ENCODE measurements at regions not wholly inside any gene's neighbourhood (a gene's known extent, or its start where the extent isn't known, plus 50 kb on each side); places are given as distances from the start of the nearest gene placed in this dataset.

DNA sequence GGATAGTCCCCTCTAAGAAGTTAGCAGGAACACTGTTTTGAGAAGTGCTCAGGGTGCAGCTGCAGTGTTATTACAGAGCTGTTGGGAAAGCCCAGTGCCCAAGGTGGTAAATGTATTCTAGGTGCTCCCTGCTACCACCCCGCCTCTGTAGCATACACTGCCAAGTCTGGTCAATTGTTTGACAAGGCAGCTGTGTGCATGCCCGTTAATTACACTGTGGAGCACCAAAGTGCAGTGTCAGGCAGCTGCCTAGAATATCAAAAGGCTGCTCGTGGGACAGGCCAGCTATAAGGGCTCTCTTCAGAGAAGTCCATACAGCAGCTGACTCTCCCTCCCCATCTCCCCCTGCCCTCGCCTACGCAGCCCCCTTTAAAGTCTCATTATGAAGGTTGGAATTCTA, 99.9 kb upstream of the KLHL13 start:
- H3K4me1 ChIP-seq (replicated peaks; ENCODE audit: insufficient read depth) = no peaks in the 10 kb centered on the region
- no peaks in the 10 kb centered on the region for H3K9me2 ChIP-seq (ENCODE audit: insufficient read depth)
- H3K4me3 ChIP-seq = no peak overlapping the region
- H2AFZ ChIP-seq = no peak overlapping the region
- H3K9me3 ChIP-seq (ENCODE audit: insufficient read depth, low read depth) = no peaks in the 10 kb centered on the region
- POLR2A ChIA-PET (ENCODE audit: unreplicated experiment) = no interaction called here
- TF ChIP-seq, protein P1, sequence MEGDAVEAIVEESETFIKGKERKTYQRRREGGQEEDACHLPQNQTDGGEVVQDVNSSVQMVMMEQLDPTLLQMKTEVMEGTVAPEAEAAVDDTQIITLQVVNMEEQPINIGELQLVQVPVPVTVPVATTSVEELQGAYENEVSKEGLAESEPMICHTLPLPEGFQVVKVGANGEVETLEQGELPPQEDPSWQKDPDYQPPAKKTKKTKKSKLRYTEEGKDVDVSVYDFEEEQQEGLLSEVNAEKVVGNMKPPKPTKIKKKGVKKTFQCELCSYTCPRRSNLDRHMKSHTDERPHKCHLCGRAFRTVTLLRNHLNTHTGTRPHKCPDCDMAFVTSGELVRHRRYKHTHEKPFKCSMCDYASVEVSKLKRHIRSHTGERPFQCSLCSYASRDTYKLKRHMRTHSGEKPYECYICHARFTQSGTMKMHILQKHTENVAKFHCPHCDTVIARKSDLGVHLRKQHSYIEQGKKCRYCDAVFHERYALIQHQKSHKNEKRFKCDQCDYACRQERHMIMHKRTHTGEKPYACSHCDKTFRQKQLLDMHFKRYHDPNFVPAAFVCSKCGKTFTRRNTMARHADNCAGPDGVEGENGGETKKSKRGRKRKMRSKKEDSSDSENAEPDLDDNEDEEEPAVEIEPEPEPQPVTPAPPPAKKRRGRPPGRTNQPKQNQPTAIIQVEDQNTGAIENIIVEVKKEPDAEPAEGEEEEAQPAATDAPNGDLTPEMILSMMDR (conservative IDR thresholded peaks at IDR 0.05) = no peak
- no peak for TF ChIP-seq EZH2 (IDR thresholded peaks at IDR 0.05; ENCODE audit: low read depth)
- H3F3A ChIP-seq (ENCODE audit: insufficient read depth, low read depth) = no peaks in the 10 kb centered on the region
- intact Hi-C loops (cut with micrococcal nuclease; ENCODE audit: unreplicated experiment) = no loop called here
- DNase-seq = no peak
- CTCF ChIA-PET = no interaction called here
- no peaks in the 10 kb centered on the region for H3K79me2 ChIP-seq (ENCODE audit: low read depth)
- H3K27me3 ChIP-seq (ENCODE audit: insufficient read depth, low read depth) = 0 out of 2 replicates have a peak, but pooled peaks cover 7% of the 10 kb centered on the region
- H3K36me3 ChIP-seq (ENCODE audit: low read depth) = no peaks in the 10 kb centered on the region
- H3K27ac ChIP-seq = no peak overlapping the region
- H4K20me1 ChIP-seq (ENCODE audit: insufficient read depth) = no peaks in the 10 kb centered on the region
- BruUV-seq (replicated peaks) = no TSS peak
- 0 out of 2 replicates have a peak overlapping the region, but pooled peaks have one; percentile 11 for H3K4me2 ChIP-seq

- no peak overlapping the region for H3K4me2 ChIP-seq
- H3K4me1 ChIP-seq (replicated peaks; ENCODE audit: insufficient read depth) = no peaks in the 10 kb centered on the region
- H4K20me1 ChIP-seq (ENCODE audit: insufficient read depth) = no peaks in the 10 kb centered on the region
- no peaks in the 10 kb centered on the region for H3F3A ChIP-seq (ENCODE audit: insufficient read depth, low read depth)
- H3K36me3 ChIP-seq (ENCODE audit: low read depth) = no peaks in the 10 kb centered on the region
- DNase-seq = no peak
- intact Hi-C loops (cut with micrococcal nuclease; ENCODE audit: unreplicated experiment) = no loop called here
- no peaks in the 10 kb centered on the region for H3K9me2 ChIP-seq (ENCODE audit: insufficient read depth)
- H2AFZ ChIP-seq = no peak overlapping the region
- H3K27ac ChIP-seq = no peak overlapping the region
- ChIA-PET POLR2A (ENCODE audit: unreplicated experiment) (no interaction called here), CTCF (no interaction called here)
- no peaks in the 10 kb centered on the region for H3K9me3 ChIP-seq (ENCODE audit: insufficient read depth, low read depth)
- TF ChIP-seq EZH2 (IDR thresholded peaks at IDR 0.05; ENCODE audit: low read depth) = no peak
- TF ChIP-seq, protein P1 (conservative IDR thresholded peaks at IDR 0.05) = no peak
- no peak overlapping the region for H3K4me3 ChIP-seq
- no peaks in the 10 kb centered on the region for H3K79me2 ChIP-seq (ENCODE audit: low read depth)
- BruUV-seq (replicated peaks) = no TSS peak
- H3K27me3 ChIP-seq (ENCODE audit: insufficient read depth, low read depth) = 0 out of 2 replicates have a peak, but pooled peaks cover 7% of the 10 kb centered on the region
These were observed 101.5 kb upstream of the KLHL13 start for GRCh38 chrX:118218079-118218478.

- no peaks in the 10 kb centered on the region for H3K9me3 ChIP-seq (ENCODE audit: insufficient read depth, low read depth)
- no peaks in the 10 kb centered on the region for H3K79me2 ChIP-seq (ENCODE audit: low read depth)
- H3K4me1 ChIP-seq (replicated peaks; ENCODE audit: insufficient read depth) = no peaks in the 10 kb centered on the region
- intact Hi-C loops (cut with micrococcal nuclease; ENCODE audit: unreplicated experiment) = no loop called here
- H3K4me2 ChIP-seq = no peak overlapping the region
- ChIA-PET CTCF (no interaction called here), POLR2A (ENCODE audit: unreplicated experiment) (no interaction called here)
- no peak overlapping the region for H3K4me3 ChIP-seq
- H3K27me3 ChIP-seq (ENCODE audit: insufficient read depth, low read depth) = 0 out of 2 replicates have a peak, but pooled peaks cover 7% of the 10 kb centered on the region
- no peaks in the 10 kb centered on the region for H3K9me2 ChIP-seq (ENCODE audit: insufficient read depth)
- H3K36me3 ChIP-seq (ENCODE audit: low read depth) = no peaks in the 10 kb centered on the region
- no peak overlapping the region for H2AFZ ChIP-seq
- TF ChIP-seq EZH2 (IDR thresholded peaks at IDR 0.05; ENCODE audit: low read depth) = no peak
- TF ChIP-seq, protein P1 (conservative IDR thresholded peaks at IDR 0.05) = no peak
- H3K27ac ChIP-seq = no peak overlapping the region
- no TSS peak for BruUV-seq (replicated peaks)
- DNase-seq = no peak
- H3F3A ChIP-seq (ENCODE audit: insufficient read depth, low read depth) = no peaks in the 10 kb centered on the region
- H4K20me1 ChIP-seq (ENCODE audit: insufficient read depth) = no peaks in the 10 kb centered on the region
These were observed 102.3 kb upstream of the KLHL13 start for GRCh38 chrX:118218940-118219339.

Data from PC-9 (cell line).